ENCODE measurements at regions not wholly inside any gene's neighbourhood (a gene's known extent, or its start where the extent isn't known, plus 50 kb on each side); places are given as distances from the start of the nearest gene placed in this dataset.
"Not testable (repeated sequence)": the region's sequence is repeated elsewhere in the genome, so short reads cannot be mapped to it uniquely, and the experiment has no call there.

DNA sequence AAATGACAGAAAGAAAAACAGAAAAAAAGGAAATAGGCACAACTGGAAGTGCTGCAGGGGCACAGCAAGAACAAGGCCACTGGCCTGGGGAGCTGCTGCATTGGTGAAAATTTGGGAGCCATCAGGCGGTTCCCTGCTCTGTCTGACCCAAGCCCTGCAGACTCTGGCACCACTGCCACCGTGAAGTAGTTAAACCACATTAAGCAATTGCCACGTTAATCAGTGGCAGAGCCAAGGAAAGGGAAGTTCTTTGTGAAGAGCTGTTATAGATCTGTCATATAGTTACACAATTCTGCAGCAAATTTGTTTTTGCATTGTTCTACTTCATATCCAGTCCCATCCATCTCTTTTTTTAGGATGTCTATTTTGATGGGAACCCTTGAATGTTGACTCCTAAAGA is 915.3 kb downstream of the FSCB start:
- no peak for DNase-seq (ENCODE audit: low spot score)

DNA sequence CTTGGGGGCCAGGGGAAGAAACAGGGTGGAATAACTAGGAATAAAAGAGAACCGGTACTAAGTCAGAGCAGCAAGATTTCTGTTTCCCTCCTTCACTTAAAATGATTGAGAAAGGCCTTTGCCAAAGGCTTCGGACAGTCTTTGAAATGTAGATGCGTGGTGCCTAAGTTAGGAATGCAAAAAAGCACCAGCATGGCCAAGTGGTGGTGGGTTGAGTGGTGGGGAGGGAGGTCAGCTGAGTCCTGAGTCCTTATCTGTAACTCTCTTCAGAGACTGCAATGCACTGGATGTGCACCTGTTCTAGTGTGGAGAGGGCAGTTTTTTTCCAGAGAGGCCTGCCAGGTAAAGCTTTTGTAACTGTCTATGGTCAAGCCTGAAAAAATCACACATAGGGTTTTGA is 919.9 kb downstream of the FSCB start:
- DNase-seq (ENCODE audit: low spot score): no peak

DNA sequence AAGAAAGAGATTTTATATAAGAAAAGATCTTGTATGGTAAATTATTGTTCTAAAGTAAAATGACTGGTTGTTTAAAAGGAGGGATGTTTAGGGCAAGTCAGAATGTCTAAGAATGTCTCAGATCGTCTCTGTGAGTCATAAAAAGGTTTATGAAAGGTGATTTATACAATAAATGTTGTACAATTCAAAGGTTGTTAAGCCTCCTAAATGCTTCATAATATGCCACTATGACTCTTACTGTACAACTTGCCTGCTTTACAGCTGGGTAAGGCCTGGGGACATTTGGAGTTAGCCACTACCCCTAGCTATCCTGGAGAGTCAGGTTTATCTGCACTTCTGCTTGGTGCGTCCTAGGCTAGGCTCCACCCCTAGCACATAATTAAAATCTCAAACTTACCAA is 927.4 kb downstream of the FSCB start:
- DNase-seq (ENCODE audit: low spot score): no peak

DNA sequence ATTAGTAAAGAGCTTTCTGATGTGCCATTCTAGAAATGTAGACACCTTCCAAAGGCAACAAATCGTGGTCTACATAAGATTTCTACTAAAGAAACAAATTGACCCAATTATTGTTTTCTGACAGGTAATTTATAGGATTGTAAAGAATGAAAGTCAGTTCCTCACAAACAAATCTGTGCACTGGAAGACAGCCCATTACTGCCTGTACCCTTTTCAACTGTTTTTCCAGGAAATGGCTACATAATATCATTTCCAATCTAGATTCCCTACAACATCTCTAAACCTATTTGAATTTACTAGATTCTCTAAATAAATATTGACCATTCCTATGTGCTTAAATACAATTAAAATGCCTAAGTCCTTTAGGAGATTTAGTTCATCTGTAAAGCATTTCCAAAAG is 939.1 kb downstream of the FSCB start:
- DNase-seq (ENCODE audit: low spot score): no peak

DNA sequence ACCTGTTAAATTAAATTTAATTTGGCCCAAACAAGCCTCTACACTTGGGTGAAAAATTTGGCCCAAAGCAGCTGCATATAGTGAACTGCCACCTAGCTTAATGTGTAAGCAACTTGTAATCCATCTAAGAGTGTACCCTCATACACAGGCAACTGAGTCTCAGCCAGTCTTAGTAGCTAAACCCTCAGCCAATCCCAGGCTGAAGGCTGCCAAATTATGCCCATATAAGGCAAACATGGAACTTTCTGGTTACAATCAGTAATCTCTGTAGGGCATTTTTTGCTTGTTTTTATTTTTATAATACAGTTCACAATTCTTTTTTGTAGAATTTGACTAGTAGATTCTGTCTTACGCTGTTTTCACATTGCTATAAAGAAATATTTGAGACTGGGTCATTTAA is 958.7 kb downstream of the FSCB start:
- no peak for DNase-seq (ENCODE audit: low spot score)

DNA sequence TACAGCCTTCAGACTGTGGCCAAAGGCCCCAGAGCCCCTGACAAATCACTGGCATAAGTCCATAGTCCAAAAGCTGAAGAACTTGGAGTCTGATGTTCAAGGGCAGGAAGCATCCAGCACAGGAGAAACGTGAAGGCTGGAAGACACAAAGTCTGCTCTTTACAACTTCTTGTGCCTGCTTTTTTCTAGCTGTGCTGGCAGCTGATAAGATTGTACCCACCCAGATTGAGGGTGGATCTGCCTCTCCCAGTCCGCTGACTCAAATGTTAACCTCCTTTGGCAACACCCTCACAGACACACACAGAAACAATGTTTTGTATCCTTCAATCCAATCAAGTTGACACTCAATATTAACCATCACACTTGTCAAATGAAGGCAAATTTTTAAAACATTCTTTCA is 959.5 kb downstream of the FSCB start:
- DNase-seq (ENCODE audit: low spot score): not testable (repeated sequence)

DNA sequence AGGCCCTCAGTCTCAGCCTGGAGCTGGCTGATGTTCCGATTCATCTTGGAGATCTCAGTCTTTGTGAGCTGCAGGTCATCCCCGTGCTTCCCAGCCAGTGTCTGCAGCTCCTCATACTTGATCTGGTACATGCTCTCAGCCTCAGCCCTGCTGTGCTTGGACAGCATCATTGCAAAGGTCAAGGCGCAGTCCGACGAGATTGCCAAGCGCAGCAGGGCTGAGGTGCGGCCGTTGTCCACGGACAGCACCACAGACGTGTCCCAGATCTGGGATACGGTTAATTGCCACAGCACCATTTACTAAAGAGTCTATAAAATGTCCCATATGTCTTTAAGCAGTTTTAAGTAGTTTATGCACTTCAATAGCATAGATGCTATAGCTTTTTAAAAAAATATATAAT is 965.7 kb downstream of the FSCB start:
- no peak for DNase-seq (ENCODE audit: low spot score)

DNA sequence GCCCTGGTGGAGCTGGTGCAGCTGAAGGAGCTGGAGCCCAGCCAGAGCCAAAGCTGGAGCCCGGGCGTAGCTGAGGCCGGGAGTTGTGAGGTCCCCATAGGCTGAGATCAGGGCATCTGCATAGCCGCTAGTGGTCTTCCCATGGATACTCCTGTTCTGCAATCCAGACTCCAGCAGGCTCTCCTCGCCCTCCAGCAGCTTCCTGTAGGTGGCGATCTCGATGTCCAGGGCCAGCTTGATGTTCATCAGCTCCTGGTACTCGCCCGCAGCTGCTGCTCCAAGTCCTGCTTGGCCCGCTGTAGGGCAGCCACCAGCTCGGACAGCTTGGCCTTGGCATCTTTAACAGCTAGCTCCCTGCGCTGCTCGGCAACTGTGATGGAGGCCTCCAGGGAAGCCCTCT is 966.1 kb downstream of the FSCB start:
- DNase-seq (ENCODE audit: low spot score): no peak

DNA sequence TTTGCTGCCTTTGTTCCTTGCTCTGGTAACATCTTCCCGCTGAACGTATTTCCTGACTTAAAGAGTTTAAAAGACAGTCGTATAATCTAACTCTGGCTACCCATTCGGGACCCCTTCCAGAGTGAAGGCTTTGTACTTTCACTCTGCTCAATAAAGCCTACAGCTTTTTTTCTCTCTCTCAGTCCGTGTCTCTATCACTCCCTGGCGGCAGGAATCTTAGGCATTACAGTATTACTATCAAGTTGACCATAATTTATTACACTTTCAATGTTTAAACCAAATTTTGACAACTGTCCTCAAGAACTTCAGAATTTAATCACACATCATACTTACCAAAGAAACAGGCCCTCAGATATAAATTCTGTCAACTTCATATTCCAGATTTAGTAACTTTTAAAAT is 967.9 kb downstream of the FSCB start:
- no peak for DNase-seq (ENCODE audit: low spot score)

DNA sequence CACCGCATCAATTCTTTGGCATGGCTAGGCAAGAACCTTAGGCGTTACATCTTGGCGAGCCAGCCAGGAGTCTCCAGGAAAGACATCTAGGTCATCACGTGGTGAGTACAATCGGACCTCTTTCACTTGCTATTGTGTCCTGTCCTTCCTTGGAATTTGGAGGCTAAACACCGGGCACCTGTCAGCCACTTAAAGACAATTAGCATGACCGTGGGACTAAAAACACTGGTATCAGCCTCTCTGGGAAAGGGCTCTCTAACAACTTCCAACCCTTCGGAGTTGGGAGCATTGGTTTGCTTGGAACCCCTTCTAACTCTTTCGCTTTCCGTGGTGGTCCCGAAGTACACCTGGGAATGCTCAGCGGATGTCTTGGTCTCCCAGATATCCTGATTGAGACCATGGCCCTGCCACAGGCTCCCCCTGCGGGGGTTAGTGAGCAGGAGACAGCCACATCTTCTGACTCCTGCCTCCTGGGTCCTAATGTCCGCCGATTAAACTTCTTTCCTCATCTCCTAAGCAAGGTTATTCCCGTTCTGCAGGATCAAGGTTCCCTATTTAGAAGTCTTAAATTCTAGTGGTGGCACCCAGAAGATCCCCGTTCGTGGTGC is 971.7 kb downstream of the FSCB start:
- no peak for DNase-seq (ENCODE audit: low spot score)

DNA sequence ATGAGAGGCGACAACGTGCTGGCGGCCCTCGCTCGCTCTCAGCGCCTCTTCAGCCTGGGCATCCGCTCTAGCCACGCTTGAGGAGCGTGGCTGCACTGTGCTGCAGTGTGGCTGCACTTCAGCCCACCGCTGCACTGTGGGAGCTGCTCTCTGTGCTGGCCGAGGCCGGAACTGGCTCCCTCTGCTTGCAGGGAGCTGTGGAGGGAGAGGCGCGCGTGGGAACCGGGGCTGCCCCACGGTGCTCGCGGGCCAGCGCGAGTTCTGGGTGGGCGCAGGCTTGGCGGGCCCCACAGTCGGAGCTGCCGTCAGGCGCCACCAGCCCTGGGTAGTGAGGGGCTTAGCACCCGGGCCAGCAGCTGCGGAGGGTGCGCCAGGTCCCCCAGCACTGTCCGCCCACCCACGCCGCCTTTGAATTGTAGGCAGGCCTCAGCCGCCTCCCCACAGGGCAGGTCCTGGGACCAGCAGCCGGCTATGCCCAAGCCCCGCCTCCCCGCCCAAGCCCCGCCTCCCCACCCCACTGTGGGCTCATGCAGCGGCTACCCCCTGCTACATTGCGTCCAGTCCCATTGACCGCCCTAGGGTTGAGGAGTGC is 974.2 kb downstream of the FSCB start:
- DNase-seq (ENCODE audit: low spot score): no peak

DNA sequence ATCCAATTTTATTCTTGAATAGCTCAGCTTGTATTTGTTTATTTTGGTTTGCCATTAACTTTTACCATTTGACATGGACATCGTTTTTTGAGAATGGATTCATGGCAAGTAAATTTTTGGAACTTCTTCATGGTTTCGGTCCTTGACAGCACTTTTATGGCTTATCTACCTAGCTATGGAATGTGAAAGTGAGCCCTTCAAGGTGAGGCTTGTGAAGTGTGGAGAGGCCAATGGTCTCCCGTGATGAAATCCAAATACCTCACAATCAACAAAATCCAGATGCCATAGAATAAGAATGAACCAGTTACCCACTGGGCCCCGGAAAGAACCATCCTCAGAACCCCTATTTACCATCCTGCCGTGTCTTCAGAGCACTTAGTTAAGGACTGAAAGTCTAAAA is 978.8 kb downstream of the FSCB start:
- no peak for DNase-seq (ENCODE audit: low spot score)

DNA sequence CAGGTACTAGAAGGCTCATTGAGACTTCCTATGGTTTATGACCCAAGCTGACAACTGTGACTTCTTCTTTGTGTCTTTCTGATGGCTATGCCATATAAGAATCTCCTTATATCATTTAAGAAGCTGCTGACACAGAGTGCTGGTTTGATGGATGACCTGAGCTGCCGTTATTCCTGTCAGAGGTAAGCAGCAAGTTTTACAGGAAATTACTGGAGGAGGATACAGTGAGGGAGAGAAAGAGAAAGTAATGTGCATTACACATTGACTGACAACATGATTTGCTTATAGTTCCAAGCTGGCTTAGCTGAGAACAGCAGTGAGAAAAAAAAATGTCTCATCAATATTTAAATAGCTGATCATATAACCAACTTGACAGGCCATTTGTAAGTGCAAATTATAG is 981.4 kb downstream of the FSCB start:
- no peak for DNase-seq (ENCODE audit: low spot score)

DNA sequence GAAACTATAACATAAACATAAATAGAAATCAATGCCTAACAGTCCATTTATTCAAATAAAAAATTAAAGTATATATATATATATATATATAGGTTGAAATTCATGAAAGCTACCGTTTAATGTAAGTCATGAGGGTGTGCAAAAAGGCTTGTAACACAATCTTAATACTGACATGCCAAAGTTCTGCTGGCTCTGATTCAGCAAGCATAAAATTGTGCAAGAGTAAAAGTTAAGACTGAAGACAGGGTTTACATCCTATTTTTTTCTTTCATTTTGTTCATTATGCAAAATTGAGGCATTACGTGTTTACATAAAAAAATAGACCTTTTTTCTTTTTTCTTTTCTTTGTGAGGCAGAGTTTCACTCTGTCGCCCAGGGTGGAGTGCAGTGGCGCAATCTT is 984.2 kb downstream of the FSCB start:
- no peak for DNase-seq (ENCODE audit: low spot score)

DNA sequence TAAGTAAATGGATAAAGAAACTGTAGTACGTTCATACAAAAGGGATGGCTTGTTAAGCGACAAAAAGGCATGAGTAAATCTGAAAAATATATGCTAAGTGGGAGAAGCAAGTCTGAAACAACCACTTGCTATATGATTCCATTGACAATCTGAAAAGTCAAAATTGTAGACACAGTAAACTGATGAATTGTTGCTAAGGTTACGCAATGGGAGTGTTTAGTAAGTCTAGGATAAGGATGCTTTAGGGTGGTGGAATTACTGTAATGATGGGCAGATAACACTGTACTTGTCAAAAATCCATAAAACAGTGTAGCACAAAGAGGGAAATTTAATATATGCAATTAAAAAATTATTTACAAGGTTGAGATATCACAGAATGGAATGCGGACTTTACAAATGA is 984.9 kb downstream of the FSCB start:
- DNase-seq (ENCODE audit: low spot score): no peak

DNA sequence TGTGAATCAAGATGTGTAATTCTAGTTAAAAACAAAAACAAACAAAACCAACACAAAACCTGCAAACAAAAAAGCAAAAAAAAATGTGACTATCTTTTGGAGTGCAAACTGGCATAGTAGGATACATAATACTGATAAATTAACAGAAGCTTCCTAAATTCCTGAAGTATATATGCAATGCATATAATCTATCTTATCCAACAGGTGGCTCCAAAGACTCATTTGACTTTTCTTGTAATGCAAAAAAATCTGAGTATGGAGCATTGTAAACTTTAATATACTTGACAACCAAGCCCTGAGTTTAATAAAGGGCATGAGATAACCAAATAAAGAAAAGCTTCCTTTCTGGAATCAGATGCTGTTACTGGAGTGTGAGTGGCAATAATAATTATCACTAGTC is 1003.6 kb downstream of the FSCB start:
- DNase-seq (ENCODE audit: low spot score): no peak

DNA sequence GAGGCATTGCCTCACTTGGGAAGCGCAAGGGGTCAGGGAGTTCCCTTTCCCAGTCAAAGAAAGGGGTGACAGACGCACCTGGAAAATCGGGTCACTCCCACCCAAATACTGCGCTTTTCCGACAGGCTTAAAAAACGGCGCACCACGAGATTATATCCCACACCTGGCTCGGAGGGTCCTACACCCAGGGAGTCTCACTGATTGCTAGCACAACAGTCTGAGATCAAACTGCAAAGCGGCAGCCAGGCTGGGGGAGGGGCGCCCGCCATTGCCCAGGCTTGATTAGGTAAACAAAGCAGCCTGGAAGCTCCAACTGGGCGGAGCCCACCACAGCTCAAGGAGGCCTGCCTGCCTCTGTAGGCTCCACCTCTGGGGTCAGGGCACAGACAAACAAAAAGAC is 1014.7 kb downstream of the FSCB start:
- peak; percentile 57 for DNase-seq (ENCODE audit: low spot score)

DNA sequence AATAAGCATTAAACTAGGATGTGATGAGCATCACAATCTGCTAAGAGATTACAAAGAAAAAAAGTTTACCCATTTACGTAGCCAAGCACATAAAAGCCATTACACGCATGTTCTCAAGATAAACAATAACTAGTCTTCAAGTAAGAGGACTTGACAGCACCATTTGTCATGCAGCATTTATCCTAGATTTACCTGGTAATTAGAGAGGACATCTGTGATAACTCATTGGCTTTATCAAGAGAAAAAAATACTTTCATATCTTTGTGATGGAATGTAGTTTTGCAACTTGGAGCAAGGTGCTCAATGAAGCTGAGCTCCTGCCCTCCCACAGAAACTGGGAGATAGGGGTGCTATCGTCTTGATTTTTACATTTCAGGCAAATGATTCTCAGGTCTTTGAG is 1023.7 kb downstream of the FSCB start:
- DNase-seq (ENCODE audit: low spot score): no peak

DNA sequence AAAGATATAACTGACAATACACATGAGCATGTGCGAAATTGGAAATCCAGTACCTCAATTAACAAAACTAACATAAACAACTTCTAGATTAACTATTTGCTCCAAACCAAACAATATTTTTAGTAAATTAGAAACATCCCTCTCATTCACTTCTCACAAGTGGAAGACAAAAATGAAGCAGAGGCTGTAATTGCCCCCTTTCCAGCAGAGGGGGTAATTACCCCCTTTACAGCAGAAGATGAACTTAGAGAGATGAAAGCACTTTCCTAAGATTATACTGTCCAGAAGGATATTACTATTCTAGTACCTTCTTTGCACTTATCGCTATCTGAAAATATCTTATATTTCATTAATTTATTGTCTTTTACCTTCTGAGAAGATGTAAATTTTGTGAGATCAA is 1025.2 kb downstream of the FSCB start:
- no peak for DNase-seq (ENCODE audit: low spot score)

DNA sequence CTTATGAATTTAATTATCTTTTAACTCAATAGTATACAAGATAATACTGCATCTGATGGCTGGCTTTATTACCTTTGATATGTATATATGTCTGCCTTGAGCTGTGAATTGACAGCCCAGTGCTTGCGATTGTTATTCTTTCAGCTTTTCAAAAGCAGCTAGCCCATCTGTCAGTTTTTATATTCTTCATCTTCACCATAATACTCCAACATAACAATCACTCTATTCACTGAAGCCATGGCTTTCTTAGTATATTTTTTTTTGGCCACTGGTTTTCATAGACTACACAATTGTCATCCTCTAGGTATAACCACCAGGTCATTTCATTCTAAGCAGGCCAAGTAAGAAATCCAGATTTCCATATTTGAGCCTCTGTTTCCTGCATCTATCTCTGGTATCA is 1026.1 kb downstream of the FSCB start:
- no peak for DNase-seq (ENCODE audit: low spot score)

DNA sequence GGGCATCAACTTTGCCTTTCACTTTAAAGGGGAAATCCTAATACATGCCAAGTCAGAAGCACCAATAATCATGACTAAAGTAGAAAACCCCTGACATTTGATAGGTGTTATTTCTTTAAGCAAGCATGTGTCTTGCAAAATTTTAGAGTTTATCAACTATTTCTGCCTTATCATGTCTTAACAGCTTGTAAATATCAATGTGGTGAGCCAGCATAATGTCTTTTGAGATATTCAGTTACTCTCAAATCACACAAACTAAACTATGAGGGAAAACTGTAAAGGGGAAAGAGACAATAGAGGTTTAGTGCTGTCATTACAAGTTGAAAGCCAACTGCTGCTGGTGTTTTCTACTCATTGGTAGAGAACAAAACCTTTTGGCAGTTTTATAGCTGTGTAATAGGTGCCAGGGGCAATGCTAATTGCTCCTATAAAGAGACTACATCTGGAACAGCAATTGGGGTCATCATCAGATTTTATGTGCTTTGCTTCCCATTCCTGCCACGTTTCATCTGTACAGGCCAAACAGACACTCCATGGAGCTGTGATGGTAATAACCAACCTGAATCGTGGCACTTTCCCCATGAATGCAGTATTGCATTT is 1027.4 kb downstream of the FSCB start:
- no peak for DNase-seq (ENCODE audit: low spot score)

DNA sequence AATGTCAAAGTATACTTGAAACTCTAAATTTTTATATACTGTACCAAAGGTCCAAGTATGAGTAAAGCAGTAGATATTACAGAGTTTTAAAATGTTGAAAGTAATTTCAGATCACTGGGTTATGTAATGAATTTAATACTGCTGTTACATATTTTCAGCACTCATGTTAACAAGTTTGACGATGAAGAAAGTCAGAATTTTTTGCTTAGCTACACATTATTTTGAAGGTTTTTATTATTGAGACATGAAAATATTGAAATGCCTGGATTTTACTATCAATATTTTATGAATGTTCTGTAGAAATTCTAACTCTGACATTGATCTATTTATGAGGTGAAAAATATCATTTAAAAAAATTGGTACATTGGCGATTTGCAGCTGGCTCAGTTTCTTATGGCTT is 1030.3 kb downstream of the FSCB start:
- DNase-seq (ENCODE audit: low spot score): no peak

DNA sequence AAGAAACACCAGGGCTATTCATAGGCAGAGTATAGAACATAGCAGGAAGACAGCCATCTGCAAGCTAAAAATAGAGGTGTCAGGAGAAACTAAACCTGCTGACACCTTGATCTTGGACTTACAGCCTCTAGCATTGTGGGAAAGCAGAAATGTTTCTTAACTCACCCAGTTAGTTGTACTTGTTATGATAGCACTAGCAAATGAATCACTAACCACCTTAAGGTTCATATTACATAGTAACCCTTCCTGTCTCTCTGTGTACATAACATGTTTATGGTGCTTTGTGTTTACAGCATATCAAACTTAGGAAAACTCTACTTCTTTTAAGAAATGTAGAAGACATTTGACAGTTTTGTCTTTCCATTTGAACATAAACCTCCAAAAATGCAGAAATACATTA is 1031.3 kb downstream of the FSCB start:
- no peak for DNase-seq (ENCODE audit: low spot score)
